ENCODE measurements at regions not wholly inside any gene's neighbourhood (a gene's known extent, or its start where the extent isn't known, plus 50 kb on each side); places are given as distances from the start of the nearest gene placed in this dataset.

GRCh38 chr2:142694282-142694681, 183.2 kb upstream of the KYNU start:
- no peaks in the 10 kb centered on the region for H4K20me1 ChIP-seq (ENCODE audit: insufficient read depth)
- CTCF ChIA-PET: no interaction called here
- H2AFZ ChIP-seq (ENCODE audit: low read depth): no peak overlapping the region
- H3K9me3 ChIP-seq: no peaks in the 10 kb centered on the region
- no peaks in the 10 kb centered on the region for H3F3A ChIP-seq (replicated peaks; ENCODE audit: insufficient read depth)
- peaks cover 0 to 6% of the 10 kb centered on the region in 2 experiments; a peak in 2 of 4 replicates for H3K4me1 ChIP-seq (ENCODE audit: control insufficient read depth in 1 of 2, insufficient read depth in 2 of 2, low read depth in 1 of 2, low read length in 1 of 2)
- WGBS (ENCODE audit: low lambda C conversion rate): 70% methylated on average over 2 of the region's 2 CpGs
- no peaks in the 10 kb centered on the region for H3K27me3 ChIP-seq (ENCODE audit: insufficient read depth)
- no peak overlapping the region for H3K4me2 ChIP-seq
- H3K9me2 ChIP-seq: no peaks in the 10 kb centered on the region
- H3K79me2 ChIP-seq (ENCODE audit: insufficient read depth): no peaks in the 10 kb centered on the region
- POLR2A ChIA-PET: no interaction called here
- no peak overlapping the region for H3K27ac ChIP-seq (ENCODE audit: low read depth in 2 of 2, low read length in 1 of 2)
- H3K36me3 ChIP-seq (replicated peaks in 1 of 2; ENCODE audit: control insufficient read depth in 1 of 2, insufficient read depth in 2 of 2, low read length in 1 of 2): no peaks in the 10 kb centered on the region
- no peak overlapping the region for H3K4me3 ChIP-seq (ENCODE audit: low read depth in 2 of 2, low read length in 1 of 2)
- TF ChIP-seq PBX3 (IDR thresholded peaks at IDR 0.05): no peak
- TF ChIP-seq REST (IDR thresholded peaks at IDR 0.05; ENCODE audit: low read depth, low read length): no peak
- no peak for TF ChIP-seq SIN3A (IDR thresholded peaks at IDR 0.05; ENCODE audit: borderline replicate concordance, low read depth, low read length)
- no peak for TF ChIP-seq MAX (IDR thresholded peaks at IDR 0.05; ENCODE audit: low read depth)
- TF ChIP-seq TEAD4 (IDR thresholded peaks at IDR 0.05; ENCODE audit: borderline replicate concordance, insufficient read depth): no peak
- TF ChIP-seq RCOR1 (IDR thresholded peaks at IDR 0.05; ENCODE audit: low read length): no peak
- no peak for DNase-seq
- H3K9ac ChIP-seq: no peak overlapping the region

GRCh38 chr2:142693171-142693950, 184.1 kb upstream of the KYNU start:
- TF ChIP-seq JUND (IDR thresholded peaks at IDR 0.05) (no peak), USF1 (IDR thresholded peaks at IDR 0.05; ENCODE audit: borderline replicate concordance, low read depth) (no peak), FOXM1 (IDR thresholded peaks at IDR 0.05; ENCODE audit: low read depth) (no peak), MXI1 (IDR thresholded peaks at IDR 0.05; ENCODE audit: low read depth, low read length) (no peak)
- Histone ChIP-seq H4K20me1 (ENCODE audit: insufficient read depth) (no peaks in the 10 kb centered on the region), H3K79me2 (ENCODE audit: insufficient read depth) (no peaks in the 10 kb centered on the region), H2AFZ (ENCODE audit: low read depth) (no peak overlapping the region), H3K9me2 (no peaks in the 10 kb centered on the region), H3K27me3 (ENCODE audit: insufficient read depth) (no peaks in the 10 kb centered on the region), H3K9ac (no peak overlapping the region), H3K4me3 (ENCODE audit: low read depth in 2 of 2, low read length in 1 of 2) (no peak overlapping the region), H3K27ac (ENCODE audit: low read depth in 2 of 2, low read length in 1 of 2) (no peak overlapping the region; a peak in 1 of 4 replicates), H3F3A (replicated peaks; ENCODE audit: insufficient read depth) (no peaks in the 10 kb centered on the region), H3K4me2 (no peak overlapping the region), H3K4me1 (ENCODE audit: control insufficient read depth in 1 of 2, insufficient read depth in 2 of 2, low read depth in 1 of 2, low read length in 1 of 2) (peaks cover 0 to 6% of the 10 kb centered on the region in 2 experiments; a peak in 2 of 4 replicates), H3K36me3 (replicated peaks in 1 of 2; ENCODE audit: control insufficient read depth in 1 of 2, insufficient read depth in 2 of 2, low read length in 1 of 2) (no peaks in the 10 kb centered on the region), H3K9me3 (no peaks in the 10 kb centered on the region)
- 40% methylated on average over 4 of the region's 4 CpGs for WGBS (ENCODE audit: low lambda C conversion rate)
- POLR2A ChIA-PET: no interaction called here
- peak; percentile 21 for DNase-seq
- CTCF ChIA-PET: interaction anchor here (1.0 kb wide), 1 partner anchor 10 kb away, joined by 3 read pairs; no protein-coding TSS in a partner anchor
